K562 (cell line): ENCODE measurements at regions not wholly inside any gene's neighbourhood (a gene's known extent, or its start where the extent isn't known, plus 50 kb on each side); places are given as distances from the start of the nearest gene placed in this dataset.

Experiments
- ATAC-seq: fragments of 200-7000 bp; cut with Tn5 transposase; 3 replicates; pipeline ENCODE4 v1.9.1; 2020; ENCODE audit warnings: moderate library complexity
- BruUV-seq: library from RNA; stranded (reverse); fragments of 400-500 nt; replicated peaks from 2 replicates; lab custom pipeline; 2021; lab: Mats Ljungman, UMichigan
- CTCF ChIA-PET: fragments of 300-600 bp; formaldehyde crosslinking; extraction: SDS; loops from one replicate; lab custom pipeline; 2021; ENCODE audit warnings: low intra/inter-chr PET ratio; lab: Yijun Ruan, JAX
- POLR2A ChIA-PET: fragments of 300-600, 350-650 bp; sonication (Branson Sonifier 250); formaldehyde crosslinking; extraction: SDS; loops from one replicate; lab custom pipeline; 2021; ENCODE audit warnings: antibody characterized with exemption, inconsistent platforms; lab: Yijun Ruan, JAX
- DNase-seq, 4 experiments: peaks; one replicate each; pipeline versions ENCODE4 v3.0.0 to v3.0.0-alpha.2; 2011 to 2018; ENCODE audit warnings: low spot score in 3 of 4, mixed read lengths in 3 of 4; ENCODE audit errors: extremely low read depth in 1 of 4
- FAIRE-seq: peaks from 2 replicates; lab custom pipeline; 2011; peaks lifted over from hg19 to GRCh38; lab: Jason Lieb, UNC
- H2AFZ ChIP-seq: 2 replicates; pipeline ENCODE4 v1.6.0; 2011; ENCODE audit warnings: low read depth, low read length, control low read depth, inconsistent platforms
- H3K27ac ChIP-seq: fragments of 200-600 bp; 3 replicates; pipeline ENCODE4 v1.8.0; 2011; ENCODE audit warnings: low read depth, mild to moderate bottlenecking, control low read depth, inconsistent platforms, low read length, moderate library complexity, mixed read lengths; ENCODE audit errors: extremely low read depth
- H3K27me3 ChIP-seq, 2 experiments: fragments of 300-600 bp in 1 of 2; 2 replicates in 1 of 2; 3 replicates in 1 of 2; pipeline versions ENCODE4 v1.6.0 to v1.8.0; 2011; ENCODE audit warnings: inconsistent platforms in 2 of 2, low read length in 2 of 2, mild to moderate bottlenecking in 1 of 2, mixed read lengths in 1 of 2, moderate library complexity in 1 of 2; ENCODE audit not compliant: control insufficient read depth in 2 of 2, insufficient read depth in 2 of 2
- H3K36me3 ChIP-seq: fragments of 300-600 bp; 3 replicates; pipeline ENCODE4 v1.8.0; 2011; ENCODE audit warnings: mild to moderate bottlenecking, low read length, inconsistent platforms; ENCODE audit not compliant: control insufficient read depth, insufficient read depth
- H3K4me1 ChIP-seq, 2 experiments: fragments of 200-600 bp in 1 of 2; replicated peaks in 1 of 2; 2 replicates in 1 of 2; 3 replicates in 1 of 2; pipeline versions ENCODE4 v1.5.1 to v1.8.0; 2011; ENCODE audit warnings: inconsistent platforms in 2 of 2, low read length in 2 of 2, mild to moderate bottlenecking in 1 of 2, mixed read lengths in 1 of 2, moderate library complexity in 1 of 2; ENCODE audit not compliant: control insufficient read depth in 2 of 2, insufficient read depth in 2 of 2
- H3K4me2 ChIP-seq: 2 replicates; pipeline ENCODE4 v1.6.1; 2011; ENCODE audit warnings: low read length, control low read depth, inconsistent platforms, mixed read lengths; ENCODE audit not compliant: insufficient read depth
- H3K4me3 ChIP-seq: fragments of 200-600 bp; sonication (generic), shearing (Covaris generic); 2 replicates; pipeline ENCODE4 v1.5.1; 2016; ENCODE audit warnings: control low read depth, inconsistent platforms
- H3K79me2 ChIP-seq: fragments of 200-600 bp; 3 replicates; pipeline ENCODE4 v1.8.0; 2011; ENCODE audit warnings: low read length, inconsistent platforms; ENCODE audit not compliant: control insufficient read depth, insufficient read depth
- H3K9ac ChIP-seq, 2 experiments: 2 replicates each; pipeline versions ENCODE4 v1.6.0 to v1.6.1; 2011; ENCODE audit warnings: low read depth in 2 of 2, low read length in 2 of 2, control low read depth in 1 of 2, inconsistent platforms in 1 of 2, mild to moderate bottlenecking in 1 of 2, mixed read lengths in 1 of 2; ENCODE audit not compliant: insufficient read depth in 1 of 2
- H3K9me1 ChIP-seq: one replicate; pipeline ENCODE4 v1.6.0; 2011; ENCODE audit warnings: inconsistent platforms, mild to moderate bottlenecking, low read length, moderate library complexity; ENCODE audit not compliant: control insufficient read depth, insufficient read depth
- H3K9me3 ChIP-seq: replicated peaks from 2 replicates; pipeline ENCODE4 v1.5.1; 2011; ENCODE audit warnings: low read depth, low read length, inconsistent platforms; ENCODE audit not compliant: control insufficient read depth, insufficient read depth
- H4K20me1 ChIP-seq: replicated peaks from 2 replicates; pipeline ENCODE4 v1.6.1; 2011; ENCODE audit warnings: low read length, inconsistent platforms, mixed read lengths; ENCODE audit not compliant: control insufficient read depth, insufficient read depth
- CBFB ChIP-seq: sonication (generic); formaldehyde crosslinking; IDR thresholded peaks from 2 replicates; pipeline ENCODE4 v1.4.0; 2020; ENCODE audit warnings: mild to moderate bottlenecking, missing genetic modification reagents
- CBX3 ChIP-seq, 2 experiments: IDR thresholded peaks; 1 replicate in 1 of 2; 2 replicates in 1 of 2; pipeline ENCODE4 v1.6.1; 2012; ENCODE audit warnings: inconsistent platforms in 2 of 2, low read length in 2 of 2, borderline replicate concordance in 1 of 2, control low read depth in 1 of 2
- CCNT2 ChIP-seq: IDR thresholded peaks from 2 replicates; pipeline ENCODE4 v1.6.1; 2011; ENCODE audit warnings: borderline replicate concordance, low read depth, mild to moderate bottlenecking, moderate library complexity, mixed read lengths, low read length; ENCODE audit not compliant: insufficient read length; ENCODE audit errors: extremely low read depth
- DPF2 ChIP-seq: fragments of 450-650 bp; IDR thresholded peaks from 2 replicates; pipeline ENCODE4 v1.6.1; 2016
- GATAD2A ChIP-seq: fragments of 450-650 bp; IDR thresholded peaks from 2 replicates; pipeline ENCODE4 v1.6.1; 2017
- GTF2F1 ChIP-seq: IDR thresholded peaks from 2 replicates; pipeline ENCODE4 v1.6.1; 2011; ENCODE audit warnings: low read depth, low read length, improper control_type of control experiment
- JUNB ChIP-seq: fragments of 450-650 bp; formaldehyde crosslinking; conservative IDR thresholded peaks from 2 replicates; pipeline ENCODE4 v1.4.0; 2020; ENCODE audit warnings: mild to moderate bottlenecking
- MAFK ChIP-seq: IDR thresholded peaks from 2 replicates; pipeline ENCODE4 v1.6.1; 2011; ENCODE audit warnings: low read length, improper control_type of control experiment
- NFATC3 ChIP-seq: fragments of 450-650 bp; IDR thresholded peaks from 2 replicates; pipeline ENCODE4 v1.6.1; 2017; ENCODE audit warnings: mild to moderate bottlenecking
- NR4A1 ChIP-seq, 2 experiments: fragments of 250-450 bp in 1 of 2; fragments of 450-650 bp in 1 of 2; sonication (Bioruptor Pico) in 1 of 2; IDR thresholded peaks; 2 replicates each; pipeline versions ENCODE4 v1.4.0 to v1.6.1; 2016 to 2020; ENCODE audit warnings: mild to moderate bottlenecking in 2 of 2, missing compliant biosample characterization in 1 of 2, missing genetic modification characterization in 1 of 2, moderate library complexity in 1 of 2
- PHB ChIP-seq: fragments of 250-450 bp; sonication (Bioruptor Pico); IDR thresholded peaks from 2 replicates; pipeline ENCODE4 v1.5.0; 2021
- XRCC4 ChIP-seq: IDR thresholded peaks from one replicate; pipeline ENCODE4 v1.6.1; 2011; ENCODE audit not compliant: insufficient read depth, insufficient read length; ENCODE audit errors: extremely low read depth
- ZNF12 ChIP-seq: sonication (generic); formaldehyde crosslinking; IDR thresholded peaks from 2 replicates; pipeline ENCODE4 v1.4.0; 2020; ENCODE audit warnings: mild to moderate bottlenecking, missing genetic modification reagents
- WGBS: fragments of 100-300 bp; shearing (Covaris generic); methylation state at CpG from one replicate; pipeline ENCODE4 v1.1.6; 2016; ENCODE audit warnings: low coverage, mixed read lengths; ENCODE audit not compliant: insufficient coverage; ENCODE audit errors: missing lambda C conversion rate; 5-methylcytosine and 5-hydroxymethylcytosine counted together
- in situ Hi-C: fragments of 300-500 bp; cut with MboI; formaldehyde crosslinking; loops from 4 replicates; pipeline ENCODE4 v1.15.0; 2018; ENCODE audit warnings: inconsistent platforms, mixed read lengths
- intact Hi-C: fragments of 100-400 bp; cut with micrococcal nuclease; formaldehyde crosslinking; loops from 2 replicates; pipeline ENCODE4 v1.14.2; 2022
- TF ChIP-seq, protein P1 (sequence below): conservative IDR thresholded peaks from 2 replicates; pipeline ENCODE4 v1.6.1; 2011; ENCODE audit warnings: low read depth, mild to moderate bottlenecking, low read length; ENCODE audit not compliant: control insufficient read depth
- TF ChIP-seq, protein P2 (sequence below): fragments of 450-650 bp; IDR thresholded peaks from 2 replicates; pipeline ENCODE4 v1.7.1; 2018; ENCODE audit warnings: mild to moderate bottlenecking, low read depth; ENCODE audit not compliant: partially characterized antibody
- TF ChIP-seq, protein P3 (sequence below): IDR thresholded peaks from 2 replicates; pipeline ENCODE4 v1.6.1; 2012; ENCODE audit warnings: low read depth, low read length, improper control_type of control experiment, borderline replicate concordance
- TF ChIP-seq, protein P4 (sequence below): fragments of 450-650 bp; IDR thresholded peaks from 2 replicates; pipeline ENCODE4 v1.6.1; 2016; ENCODE audit warnings: missing biosample characterization, missing genetic modification characterization

- H3K9me3 ChIP-seq: no peaks in the 10 kb centered on the region
- TF ChIP-seq ZNF12 (CRISPR knock-in tag) (no peak), GATAD2A (no peak), MAFK (no peak), CBFB (CRISPR knock-in tag) (no peak), CBX3 (IDR thresholded peaks at IDR 0.05; ENCODE audit: borderline replicate concordance in 1 of 2, low read length in 2 of 2) (no peak), NFATC3 (no peak), CCNT2 (no peak), NR4A1 (CRISPR knock-in tag; IDR thresholded peaks at IDR 0.05) (no peak), NR4A1 (tag; IDR thresholded peaks at IDR 0.05) (no peak), DPF2 (no peak), XRCC4 (no peak), JUNB (CRISPR knock-in tag) (no peak), PHB (CRISPR knock-in tag) (no peak), GTF2F1 (no peak)
- TF ChIP-seq, protein P1, sequence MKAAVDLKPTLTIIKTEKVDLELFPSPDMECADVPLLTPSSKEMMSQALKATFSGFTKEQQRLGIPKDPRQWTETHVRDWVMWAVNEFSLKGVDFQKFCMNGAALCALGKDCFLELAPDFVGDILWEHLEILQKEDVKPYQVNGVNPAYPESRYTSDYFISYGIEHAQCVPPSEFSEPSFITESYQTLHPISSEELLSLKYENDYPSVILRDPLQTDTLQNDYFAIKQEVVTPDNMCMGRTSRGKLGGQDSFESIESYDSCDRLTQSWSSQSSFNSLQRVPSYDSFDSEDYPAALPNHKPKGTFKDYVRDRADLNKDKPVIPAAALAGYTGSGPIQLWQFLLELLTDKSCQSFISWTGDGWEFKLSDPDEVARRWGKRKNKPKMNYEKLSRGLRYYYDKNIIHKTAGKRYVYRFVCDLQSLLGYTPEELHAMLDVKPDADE: no peak
- TF ChIP-seq, protein P2, sequence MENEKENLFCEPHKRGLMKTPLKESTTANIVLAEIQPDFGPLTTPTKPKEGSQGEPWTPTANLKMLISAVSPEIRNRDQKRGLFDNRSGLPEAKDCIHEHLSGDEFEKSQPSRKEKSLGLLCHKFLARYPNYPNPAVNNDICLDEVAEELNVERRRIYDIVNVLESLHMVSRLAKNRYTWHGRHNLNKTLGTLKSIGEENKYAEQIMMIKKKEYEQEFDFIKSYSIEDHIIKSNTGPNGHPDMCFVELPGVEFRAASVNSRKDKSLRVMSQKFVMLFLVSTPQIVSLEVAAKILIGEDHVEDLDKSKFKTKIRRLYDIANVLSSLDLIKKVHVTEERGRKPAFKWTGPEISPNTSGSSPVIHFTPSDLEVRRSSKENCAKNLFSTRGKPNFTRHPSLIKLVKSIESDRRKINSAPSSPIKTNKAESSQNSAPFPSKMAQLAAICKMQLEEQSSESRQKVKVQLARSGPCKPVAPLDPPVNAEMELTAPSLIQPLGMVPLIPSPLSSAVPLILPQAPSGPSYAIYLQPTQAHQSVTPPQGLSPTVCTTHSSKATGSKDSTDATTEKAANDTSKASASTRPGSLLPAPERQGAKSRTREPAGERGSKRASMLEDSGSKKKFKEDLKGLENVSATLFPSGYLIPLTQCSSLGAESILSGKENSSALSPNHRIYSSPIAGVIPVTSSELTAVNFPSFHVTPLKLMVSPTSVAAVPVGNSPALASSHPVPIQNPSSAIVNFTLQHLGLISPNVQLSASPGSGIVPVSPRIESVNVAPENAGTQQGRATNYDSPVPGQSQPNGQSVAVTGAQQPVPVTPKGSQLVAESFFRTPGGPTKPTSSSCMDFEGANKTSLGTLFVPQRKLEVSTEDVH: no peak
- TF ChIP-seq, protein P3, sequence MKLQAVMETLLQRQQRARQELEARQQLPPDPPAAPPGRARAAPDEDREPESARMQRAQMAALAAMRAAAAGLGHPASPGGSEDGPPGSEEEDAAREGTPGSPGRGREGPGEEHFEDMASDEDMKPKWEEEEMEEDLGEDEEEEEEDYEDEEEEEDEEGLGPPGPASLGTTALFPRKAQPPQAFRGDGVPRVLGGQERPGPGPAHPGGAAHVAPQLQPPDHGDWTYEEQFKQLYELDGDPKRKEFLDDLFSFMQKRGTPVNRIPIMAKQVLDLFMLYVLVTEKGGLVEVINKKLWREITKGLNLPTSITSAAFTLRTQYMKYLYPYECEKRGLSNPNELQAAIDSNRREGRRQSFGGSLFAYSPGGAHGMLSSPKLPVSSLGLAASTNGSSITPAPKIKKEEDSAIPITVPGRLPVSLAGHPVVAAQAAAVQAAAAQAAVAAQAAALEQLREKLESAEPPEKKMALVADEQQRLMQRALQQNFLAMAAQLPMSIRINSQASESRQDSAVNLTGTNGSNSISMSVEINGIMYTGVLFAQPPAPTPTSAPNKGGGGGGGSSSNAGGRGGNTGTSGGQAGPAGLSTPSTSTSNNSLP: no peak
- TF ChIP-seq, protein P4, sequence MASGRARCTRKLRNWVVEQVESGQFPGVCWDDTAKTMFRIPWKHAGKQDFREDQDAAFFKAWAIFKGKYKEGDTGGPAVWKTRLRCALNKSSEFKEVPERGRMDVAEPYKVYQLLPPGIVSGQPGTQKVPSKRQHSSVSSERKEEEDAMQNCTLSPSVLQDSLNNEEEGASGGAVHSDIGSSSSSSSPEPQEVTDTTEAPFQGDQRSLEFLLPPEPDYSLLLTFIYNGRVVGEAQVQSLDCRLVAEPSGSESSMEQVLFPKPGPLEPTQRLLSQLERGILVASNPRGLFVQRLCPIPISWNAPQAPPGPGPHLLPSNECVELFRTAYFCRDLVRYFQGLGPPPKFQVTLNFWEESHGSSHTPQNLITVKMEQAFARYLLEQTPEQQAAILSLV (tag): no peak
Observed at GRCh38 chr10:114762811-114763210, 58.8 kb upstream of the FHIP2A start.

More at GRCh38 chr10:114762811-114763210, 58.8 kb upstream of the FHIP2A start:
- POLR2A ChIA-PET: no interaction called here
- H3K9me1 ChIP-seq: no peaks in the 10 kb centered on the region
- 3% methylated on average over 5 of the region's 5 CpGs for WGBS
- no TSS peak for BruUV-seq
- CTCF ChIA-PET: no interaction called here
- no peaks in the 10 kb centered on the region for H3K36me3 ChIP-seq
- no peak for DNase-seq
- intact Hi-C loops (no loop called here), in situ Hi-C loops (no loop called here)
- no peak overlapping the region for H3K27ac ChIP-seq
- no peak for ATAC-seq
- peaks cover 2 to 6% of the 10 kb centered on the region in 2 experiments; a peak in 2 of 5 replicates for H3K27me3 ChIP-seq
- no peaks in the 10 kb centered on the region for H4K20me1 ChIP-seq
- H3K4me2 ChIP-seq: no peak overlapping the region
- H3K4me1 ChIP-seq: no peaks in the 10 kb centered on the region
- no peak overlapping the region for H2AFZ ChIP-seq
- H3K9ac ChIP-seq: no peak overlapping the region
- no peak overlapping the region for H3K4me3 ChIP-seq
- no peaks in the 10 kb centered on the region for H3K79me2 ChIP-seq
- no peak for FAIRE-seq
